Calu3 (cell line): ENCODE measurements at regions not wholly inside any gene's neighbourhood (a gene's known extent, or its start where the extent isn't known, plus 50 kb on each side); places are given as distances from the start of the nearest gene placed in this dataset.

ENCODE experiments used
- BruUV-seq: library from RNA; stranded (reverse); fragments of 400-500 nt; replicated peaks from 2 replicates; lab custom pipeline; 2021; lab: Mats Ljungman, UMichigan
- CTCF ChIA-PET: fragments of 300-600 bp; sonication (Branson Sonifier 250); formaldehyde crosslinking; loops from one replicate; lab custom pipeline; 2022; ENCODE audit warnings: antibody characterized with exemption; lab: Charles Lee
- DNase-seq: peaks from one replicate; pipeline ENCODE4 v3.0.0; 2022
- H3K27ac Mint-ChIP-seq: one replicate; pipeline ENCODE4 v1.8.0; 2022; ENCODE audit warnings: mixed read lengths; ENCODE audit not compliant: unreplicated experiment
- H3K27me3 Mint-ChIP-seq: one replicate; pipeline ENCODE4 v1.8.0; 2022; ENCODE audit warnings: mixed read lengths; ENCODE audit not compliant: unreplicated experiment
- H3K36me3 Mint-ChIP-seq: one replicate; pipeline ENCODE4 v1.8.0; 2022; ENCODE audit warnings: mild to moderate bottlenecking, moderate library complexity, mixed read lengths; ENCODE audit not compliant: insufficient read depth, unreplicated experiment
- H3K4me1 Mint-ChIP-seq: one replicate; pipeline ENCODE4 v1.8.0; 2022; ENCODE audit warnings: mild to moderate bottlenecking, low read depth, mixed read lengths; ENCODE audit not compliant: unreplicated experiment
- H3K4me3 Mint-ChIP-seq: one replicate; pipeline ENCODE4 v1.8.0; 2022; ENCODE audit warnings: mild to moderate bottlenecking, low read depth, moderate library complexity, mixed read lengths; ENCODE audit not compliant: unreplicated experiment
- H3K9me3 Mint-ChIP-seq: one replicate; pipeline ENCODE4 v1.8.0; 2022; ENCODE audit warnings: low read depth, mixed read lengths; ENCODE audit not compliant: unreplicated experiment
- CTCF ChIP-seq: fragments of 200-600 bp; IDR thresholded peaks from one replicate; pipeline ENCODE4 v1.8.0; 2022; ENCODE audit warnings: antibody characterized with exemption; ENCODE audit not compliant: unreplicated experiment
- intact Hi-C: fragments of 100-400 bp; cut with micrococcal nuclease; formaldehyde crosslinking; loops from one replicate; pipeline ENCODE4 v1.10.0; 2022; ENCODE audit not compliant: unreplicated experiment

GRCh38 chr3:162353414-162353813, 856.8 kb downstream of the OTOL1 start:
- Mint-ChIP-seq H3K4me1 (no peaks in the 10 kb centered on the region), H3K4me3 (no peak overlapping the region), H3K27me3 (no peaks in the 10 kb centered on the region), H3K36me3 (no peaks in the 10 kb centered on the region), H3K27ac (no peak overlapping the region), H3K9me3 (no peaks in the 10 kb centered on the region)
- CTCF ChIA-PET: no interaction called here
- no peak for TF ChIP-seq CTCF
- intact Hi-C loops: no loop called here
- DNase-seq: no peak
- no TSS peak for BruUV-seq

- intact Hi-C loops: no loop called here
- TF ChIP-seq CTCF: no peak
- DNase-seq: no peak
- H3K4me1 Mint-ChIP-seq: no peaks in the 10 kb centered on the region
- H3K4me3 Mint-ChIP-seq: no peak overlapping the region
- peaks cover 2% of the 10 kb centered on the region for H3K9me3 Mint-ChIP-seq
- H3K27ac Mint-ChIP-seq: no peak overlapping the region
- no peaks in the 10 kb centered on the region for H3K36me3 Mint-ChIP-seq
- no peaks in the 10 kb centered on the region for H3K27me3 Mint-ChIP-seq
- CTCF ChIA-PET: no interaction called here
- no TSS peak for BruUV-seq
Observed at GRCh38 chr3:162354356-162354755, 857.7 kb downstream of the OTOL1 start.

- intact Hi-C loops: no loop called here
- no peaks in the 10 kb centered on the region for H3K27me3 Mint-ChIP-seq
- H3K36me3 Mint-ChIP-seq: no peaks in the 10 kb centered on the region
- no peak for DNase-seq
- no peaks in the 10 kb centered on the region for H3K9me3 Mint-ChIP-seq
- H3K27ac Mint-ChIP-seq: no peak overlapping the region
- no peak for TF ChIP-seq CTCF
- H3K4me3 Mint-ChIP-seq: no peak overlapping the region
- CTCF ChIA-PET: interaction anchor here (0.6 to 0.9 kb wide), 2 partner anchors 10 to 74 kb away, joined by 3 read pairs; no protein-coding TSS in a partner anchor
- BruUV-seq: no TSS peak
- H3K4me1 Mint-ChIP-seq: peaks cover 10% of the 10 kb centered on the region
Observed at GRCh38 chr3:162365066-162365719, 868.6 kb downstream of the OTOL1 start.

- no peak overlapping the region for H3K27ac Mint-ChIP-seq
- CTCF ChIA-PET: interaction anchor here (0.9 kb wide), 1 partner anchor 11 kb away, joined by 3 read pairs; no protein-coding TSS in a partner anchor
- intact Hi-C loops: no loop called here
Observed at GRCh38 chr3:162366166-162366766, 869.7 kb downstream of the OTOL1 start.

More at GRCh38 chr3:162366166-162366766, 869.7 kb downstream of the OTOL1 start:
- Mint-ChIP-seq H3K36me3 (no peaks in the 10 kb centered on the region), H3K4me1 (peaks cover 10% of the 10 kb centered on the region), H3K4me3 (no peak overlapping the region), H3K27me3 (no peaks in the 10 kb centered on the region), H3K9me3 (no peaks in the 10 kb centered on the region)
- no peak for TF ChIP-seq CTCF
- no TSS peak for BruUV-seq
- DNase-seq: no peak
